ENCODE measurements at regions not wholly inside any gene's neighbourhood (a gene's known extent, or its start where the extent isn't known, plus 50 kb on each side); places are given as distances from the start of the nearest gene placed in this dataset.

GRCh38 chr1:217010253-217010652 lies 287.0 kb upstream of the ESRRG start:
- no peak for TF ChIP-seq CTCF (IDR thresholded peaks at IDR 0.05; ENCODE audit: control extremely low read depth, extremely low read depth, low read depth, missing control alignments)
- ChIA-PET CTCF (no interaction called here), POLR2A (no interaction called here)
- no peak for DNase-seq (ENCODE audit: extremely low spot score)

- POLR2A ChIA-PET: no interaction called here
- no peak for TF ChIP-seq CTCF (IDR thresholded peaks at IDR 0.05; ENCODE audit: control extremely low read depth, extremely low read depth, low read depth, missing control alignments)
- DNase-seq (ENCODE audit: extremely low spot score): no peak
- CTCF ChIA-PET: interaction anchor here (1.0 to 1.3 kb wide), 2 partner anchors 9 to 35 kb away, joined by 3 read pairs; no protein-coding TSS in a partner anchor
Measured at GRCh38 chr1:217009376-217009775, 286.1 kb upstream of the ESRRG start.

- no peak for DNase-seq (ENCODE audit: extremely low spot score)
- CTCF ChIA-PET: interaction anchor here (0.6 kb wide), 1 partner anchor 44 kb away, joined by 3 read pairs; no protein-coding TSS in a partner anchor
- TF ChIP-seq CTCF (IDR thresholded peaks at IDR 0.05; ENCODE audit: control extremely low read depth, extremely low read depth, low read depth, missing control alignments): no peak
- POLR2A ChIA-PET: no interaction called here
Measured at GRCh38 chr1:217004776-217005436, 281.7 kb upstream of the ESRRG start.

GRCh38 chr1:217003355-217003754 lies 280.1 kb upstream of the ESRRG start:
- CTCF ChIA-PET: interaction anchor here (1.0 to 1.3 kb wide), 3 partner anchors 9 to 20 kb away, joined by 3 to 4 read pairs (median 4); no protein-coding TSS in a partner anchor
- POLR2A ChIA-PET: no interaction called here
- DNase-seq (ENCODE audit: extremely low spot score): no peak
- TF ChIP-seq CTCF (IDR thresholded peaks at IDR 0.05; ENCODE audit: control extremely low read depth, extremely low read depth, low read depth, missing control alignments): no peak

GRCh38 chr1:216997831-216998230 lies 274.6 kb upstream of the ESRRG start:
- DNase-seq (ENCODE audit: extremely low spot score): no peak
- TF ChIP-seq CTCF (IDR thresholded peaks at IDR 0.05; ENCODE audit: control extremely low read depth, extremely low read depth, low read depth, missing control alignments): no peak
- ChIA-PET POLR2A (no interaction called here), CTCF (no interaction called here)

GRCh38 chr1:216997069-216997468 lies 273.8 kb upstream of the ESRRG start:
- no peak for DNase-seq (ENCODE audit: extremely low spot score)
- ChIA-PET POLR2A (no interaction called here), CTCF (no interaction called here)
- no peak for TF ChIP-seq CTCF (IDR thresholded peaks at IDR 0.05; ENCODE audit: control extremely low read depth, extremely low read depth, low read depth, missing control alignments)

Data from GM10248 (cell line).